Testis (tissue), 2 donors: ENCODE measurements at regions not wholly inside any gene's neighbourhood (a gene's known extent, or its start where the extent isn't known, plus 50 kb on each side); places are given as distances from the start of the nearest gene placed in this dataset.

ENCODE experiments used
- DNase-seq: peaks from one replicate; pipeline ENCODE4 v3.0.0-alpha.2; 2019
- H3K27ac ChIP-seq, 2 donors: fragments of 200-600 bp; sonication (generic); one replicate each; pipeline ENCODE4 v1.5.1; 2019
- H3K27me3 ChIP-seq: fragments of 200-600 bp; sonication (generic); one replicate; pipeline ENCODE4 v1.5.1; 2019
- H3K36me3 ChIP-seq: fragments of 200-600 bp; sonication (generic); one replicate; pipeline ENCODE4 v1.5.1; 2017; ENCODE audit warnings: low read depth; ENCODE audit errors: missing control alignments
- H3K4me1 ChIP-seq: fragments of 200-600 bp; sonication (generic); one replicate; pipeline ENCODE4 v1.5.1; 2019
- H3K4me3 ChIP-seq, 2 donors: fragments of 200-600 bp; sonication (generic); one replicate each; pipeline ENCODE4 v1.5.1; 2017 to 2019
- H3K9me3 ChIP-seq: fragments of 200-600 bp; sonication (generic); one replicate; pipeline ENCODE4 v1.5.1; 2017
- CTCF ChIP-seq, 3 experiments: fragments of 450-650 bp in 2 of 3; fragments of 200-600 bp in 1 of 3; sonication (generic) in 1 of 3; IDR thresholded peaks; one replicate each; pipeline ENCODE4 v1.5.1; 2016 to 2019; ENCODE audit warnings: antibody characterized with exemption in 3 of 3, mild to moderate bottlenecking in 2 of 3, moderate library complexity in 1 of 3
- POLR2A ChIP-seq: fragments of 450-650 bp; IDR thresholded peaks from one replicate; pipeline ENCODE4 v1.6.1; 2017; ENCODE audit warnings: antibody characterized with exemption, mild to moderate bottlenecking, moderate library complexity
- WGBS, 2 donors: methylation state at CpG; one replicate each; pipeline ENCODE4 v1.1.5; 2018; 5-methylcytosine and 5-hydroxymethylcytosine counted together
- intact Hi-C: fragments of 100-400 bp; cut with DNase I; formaldehyde crosslinking; loops from one replicate; pipeline ENCODE4 v1.15.1; 2023; ENCODE audit warnings: low total_unique reads

GRCh38 chr13:108036411-108036932, 178.9 kb downstream of the LIG4 start:
- Histone ChIP-seq H3K27ac (no peak overlapping the region), H3K27me3 (no peaks in the 10 kb centered on the region), H3K4me3 (no peak overlapping the region), H3K9me3 (no peaks in the 10 kb centered on the region), H3K4me1 (no peaks in the 10 kb centered on the region), H3K36me3 (no peaks in the 10 kb centered on the region)
- DNase-seq = no peak
- TF ChIP-seq POLR2A (no peak), CTCF (IDR thresholded peaks at IDR 0.05) (no peak)
- intact Hi-C loops = no loop called here
- 76 to 80% methylated on average over 4 of the region's 4 CpGs for WGBS, 2 donors

GRCh38 chr13:108034909-108035410, 180.4 kb downstream of the LIG4 start:
- intact Hi-C loops = no loop called here
- Histone ChIP-seq H3K27ac (no peak overlapping the region), H3K9me3 (no peaks in the 10 kb centered on the region), H3K4me3 (no peak overlapping the region), H3K27me3 (no peaks in the 10 kb centered on the region), H3K4me1 (no peaks in the 10 kb centered on the region), H3K36me3 (no peaks in the 10 kb centered on the region)
- no peak for TF ChIP-seq CTCF (IDR thresholded peaks at IDR 0.05)
- no peak for TF ChIP-seq POLR2A
- no peak for DNase-seq
- WGBS, 2 donors = 89 to 92% methylated on average over 5 of the region's 5 CpGs

- H3K4me3 ChIP-seq = no peak overlapping the region
- H3K27ac ChIP-seq = no peak overlapping the region
- no peak for DNase-seq
- H3K4me1 ChIP-seq = no peaks in the 10 kb centered on the region
- no peaks in the 10 kb centered on the region for H3K27me3 ChIP-seq
- no peaks in the 10 kb centered on the region for H3K9me3 ChIP-seq
- 79 to 82% methylated on average over 3 of the region's 3 CpGs for WGBS, 2 donors
- intact Hi-C loops = no loop called here
- TF ChIP-seq CTCF (IDR thresholded peaks at IDR 0.05) (no peak), POLR2A (no peak)
- no peaks in the 10 kb centered on the region for H3K36me3 ChIP-seq
These were observed 181.3 kb downstream of the LIG4 start for GRCh38 chr13:108033800-108034707.

- Histone ChIP-seq H3K4me1 (no peaks in the 10 kb centered on the region), H3K36me3 (no peaks in the 10 kb centered on the region), H3K9me3 (no peaks in the 10 kb centered on the region), H3K27me3 (no peaks in the 10 kb centered on the region), H3K27ac (no peak overlapping the region), H3K4me3 (no peak overlapping the region)
- intact Hi-C loops = no loop called here
- TF ChIP-seq CTCF (IDR thresholded peaks at IDR 0.05) = no peak
- no peak for TF ChIP-seq POLR2A
- 83 to 92% methylated on average over 5 of the region's 5 CpGs for WGBS, 2 donors
- DNase-seq = no peak
These were observed 183.5 kb downstream of the LIG4 start for GRCh38 chr13:108031865-108032264.
